Stimulated activated naive CD8-positive, alpha-beta T cell treated with anti-CD3 and anti-CD28 coated beads, Interleukin-15, amount 100 ng/mL, for 72 hours (primary cell): ENCODE measurements at regions not wholly inside any gene's neighbourhood (a gene's known extent, or its start where the extent isn't known, plus 50 kb on each side); places are given as distances from the start of the nearest gene placed in this dataset.
"Not testable (repeated sequence)": the region's sequence is repeated elsewhere in the genome, so short reads cannot be mapped to it uniquely, and the experiment has no call there.

Source experiments
- ATAC-seq: fragments of 150-1000 bp; cut with Tn5 transposase; 2 replicates; pipeline ENCODE4 v1.10.0; 2021; ENCODE audit warnings: mild to moderate bottlenecking, moderate library complexity
- DNase-seq, 2 donors: peaks; one replicate each; pipeline ENCODE4 v3.0.0; 2021 to 2022
- H3K27ac Mint-ChIP-seq, 2 donors: one replicate each; pipeline ENCODE4 v1.8.0; 2022; ENCODE audit warnings: mild to moderate bottlenecking in 2 of 2, mixed read lengths in 2 of 2, moderate library complexity in 2 of 2
- H3K27me3 Mint-ChIP-seq: one replicate; pipeline ENCODE4 v1.8.0; 2022; ENCODE audit warnings: mixed read lengths
- H3K4me1 Mint-ChIP-seq: one replicate; pipeline ENCODE4 v1.8.0; 2022; ENCODE audit warnings: mild to moderate bottlenecking, mixed read lengths
- H3K4me3 Mint-ChIP-seq, 2 donors: one replicate each; pipeline ENCODE4 v1.8.0; 2022; ENCODE audit warnings: mild to moderate bottlenecking in 2 of 2, mixed read lengths in 2 of 2, moderate library complexity in 1 of 2
- H3K9me3 Mint-ChIP-seq, 2 donors: one replicate each; pipeline ENCODE4 v1.8.0; 2022; ENCODE audit warnings: mixed read lengths in 2 of 2

- ATAC-seq, result no peak
- no peak for DNase-seq
- Mint-ChIP-seq H3K27ac (no peak overlapping the region), H3K4me3 (no peak overlapping the region), H3K27me3 (no peaks in the 10 kb centered on the region), H3K4me1 (no peaks in the 10 kb centered on the region), H3K9me3 (no peaks in the 10 kb centered on the region)
Observed at GRCh38 chr10:65143723-65144122, 1622.5 kb downstream of the REEP3 start.

- Mint-ChIP-seq H3K27me3 (no peaks in the 10 kb centered on the region), H3K4me3 (no peak overlapping the region)
Observed at GRCh38 chr10:65149878-65150277, 1628.7 kb downstream of the REEP3 start.

GRCh38 chr10:65166272-65166671, 1645.1 kb downstream of the REEP3 start:
- H3K4me1 Mint-ChIP-seq, result no peaks in the 10 kb centered on the region
- H3K27ac Mint-ChIP-seq, result no peak overlapping the region
- no peaks in the 10 kb centered on the region for H3K27me3 Mint-ChIP-seq
- DNase-seq, result no peak
- H3K9me3 Mint-ChIP-seq, result peaks cover 6 to 44% of the 10 kb centered on the region in 2 donors
- H3K4me3 Mint-ChIP-seq, result no peak overlapping the region
- no peak for ATAC-seq

More at GRCh38 chr10:65149878-65150277, 1628.7 kb downstream of the REEP3 start:
- ATAC-seq, result no peak
- Mint-ChIP-seq H3K9me3 (no peaks in the 10 kb centered on the region), H3K27ac (no peak overlapping the region), H3K4me1 (no peaks in the 10 kb centered on the region)
- DNase-seq, result no peak

GRCh38 chr10:65172249-65172648, 1651.0 kb downstream of the REEP3 start:
- Mint-ChIP-seq H3K27me3 (no peaks in the 10 kb centered on the region), H3K9me3 (peaks cover 8 to 34% of the 10 kb centered on the region in 2 donors), H3K4me3 (no peak overlapping the region), H3K27ac (no peak overlapping the region), H3K4me1 (no peaks in the 10 kb centered on the region)
- no peak for ATAC-seq
- no peak for DNase-seq

GRCh38 chr10:65176994-65177393, 1655.8 kb downstream of the REEP3 start:
- no peaks in the 10 kb centered on the region for H3K27me3 Mint-ChIP-seq
- H3K27ac Mint-ChIP-seq, result no peak overlapping the region
- H3K4me3 Mint-ChIP-seq, result no peak overlapping the region
- H3K9me3 Mint-ChIP-seq, result peaks cover 11 to 24% of the 10 kb centered on the region in 2 donors
- ATAC-seq, result no peak
- H3K4me1 Mint-ChIP-seq, result no peaks in the 10 kb centered on the region
- no peak for DNase-seq

- no peaks in the 10 kb centered on the region for H3K27me3 Mint-ChIP-seq
- no peak overlapping the region for H3K27ac Mint-ChIP-seq
- ATAC-seq (no peak), DNase-seq (no peak)
- H3K9me3 Mint-ChIP-seq, result peaks cover 5 to 17% of the 10 kb centered on the region in 2 donors
- no peaks in the 10 kb centered on the region for H3K4me1 Mint-ChIP-seq
- no peak overlapping the region for H3K4me3 Mint-ChIP-seq
Observed at GRCh38 chr10:65183236-65183635, 1662.0 kb downstream of the REEP3 start.

- not testable (repeated sequence) for H3K4me1 Mint-ChIP-seq, ATAC-seq, H3K27ac Mint-ChIP-seq, H3K4me3 Mint-ChIP-seq, H3K27me3 Mint-ChIP-seq, DNase-seq, H3K9me3 Mint-ChIP-seq
Observed at GRCh38 chr10:65186668-65187067, 1665.5 kb downstream of the REEP3 start.

GRCh38 chr10:65194126-65194525, 1672.9 kb downstream of the REEP3 start:
- no peaks in the 10 kb centered on the region for H3K27me3 Mint-ChIP-seq
- no peak overlapping the region for H3K4me3 Mint-ChIP-seq
- ATAC-seq, result no peak
- H3K4me1 Mint-ChIP-seq, result no peaks in the 10 kb centered on the region
- H3K9me3 Mint-ChIP-seq, result peaks cover 0 to 12% of the 10 kb centered on the region in 2 donors
- DNase-seq, result no peak
- H3K27ac Mint-ChIP-seq, result no peak overlapping the region

- Mint-ChIP-seq H3K4me3 (no peak overlapping the region), H3K4me1 (no peaks in the 10 kb centered on the region), H3K27me3 (no peaks in the 10 kb centered on the region), H3K9me3 (peaks cover 0 to 12% of the 10 kb centered on the region in 2 donors), H3K27ac (no peak overlapping the region)
- DNase-seq (no peak), ATAC-seq (no peak)
Observed at GRCh38 chr10:65194555-65194954, 1673.4 kb downstream of the REEP3 start.

GRCh38 chr10:65196111-65196510, 1674.9 kb downstream of the REEP3 start:
- no peak for ATAC-seq
- Mint-ChIP-seq H3K27me3 (no peaks in the 10 kb centered on the region), H3K27ac (no peak overlapping the region), H3K4me1 (no peaks in the 10 kb centered on the region), H3K9me3 (peaks cover 0 to 6% of the 10 kb centered on the region in 2 donors), H3K4me3 (no peak overlapping the region)
- no peak for DNase-seq

- no peaks in the 10 kb centered on the region for H3K27me3 Mint-ChIP-seq
- no peaks in the 10 kb centered on the region for H3K9me3 Mint-ChIP-seq
- H3K27ac Mint-ChIP-seq, result no peak overlapping the region
- ATAC-seq (no peak), DNase-seq (no peak)
- H3K4me1 Mint-ChIP-seq, result no peaks in the 10 kb centered on the region
- no peak overlapping the region for H3K4me3 Mint-ChIP-seq
Observed at GRCh38 chr10:65197935-65198334, 1676.7 kb downstream of the REEP3 start.

GRCh38 chr10:65201491-65201890, 1680.3 kb downstream of the REEP3 start:
- ATAC-seq (no peak), DNase-seq (no peak)
- Mint-ChIP-seq H3K27ac (no peak overlapping the region), H3K9me3 (no peaks in the 10 kb centered on the region), H3K4me3 (no peak overlapping the region), H3K27me3 (no peaks in the 10 kb centered on the region), H3K4me1 (no peaks in the 10 kb centered on the region)

- H3K4me1 Mint-ChIP-seq, result no peaks in the 10 kb centered on the region
- ATAC-seq, result no peak
- no peaks in the 10 kb centered on the region for H3K9me3 Mint-ChIP-seq
- no peaks in the 10 kb centered on the region for H3K27me3 Mint-ChIP-seq
- DNase-seq, result no peak
- no peak overlapping the region for H3K27ac Mint-ChIP-seq
- no peak overlapping the region for H3K4me3 Mint-ChIP-seq
Observed at GRCh38 chr10:65204999-65205398, 1683.8 kb downstream of the REEP3 start.

GRCh38 chr10:65213170-65213569, 1692.0 kb downstream of the REEP3 start:
- DNase-seq (no peak), ATAC-seq (no peak)
- H3K27me3 Mint-ChIP-seq, result no peaks in the 10 kb centered on the region
- no peaks in the 10 kb centered on the region for H3K9me3 Mint-ChIP-seq
- no peak overlapping the region for H3K4me3 Mint-ChIP-seq
- H3K27ac Mint-ChIP-seq, result no peak overlapping the region
- H3K4me1 Mint-ChIP-seq, result no peaks in the 10 kb centered on the region

GRCh38 chr10:65219444-65219843, 1698.2 kb downstream of the REEP3 start:
- Mint-ChIP-seq H3K27ac (no peak overlapping the region), H3K27me3 (no peaks in the 10 kb centered on the region), H3K4me3 (no peak overlapping the region), H3K4me1 (no peaks in the 10 kb centered on the region), H3K9me3 (peaks cover 0 to 5% of the 10 kb centered on the region in 2 donors)
- ATAC-seq (no peak), DNase-seq (no peak)

GRCh38 chr10:65231148-65231547, 1694.7 kb upstream of the LRRTM3 start:
- H3K4me1 Mint-ChIP-seq, result no peaks in the 10 kb centered on the region
- ATAC-seq, result no peak
- H3K27ac Mint-ChIP-seq, result no peak overlapping the region
- H3K27me3 Mint-ChIP-seq, result no peaks in the 10 kb centered on the region
- DNase-seq, result no peak
- H3K9me3 Mint-ChIP-seq, result peaks cover 7 to 9% of the 10 kb centered on the region in 2 donors
- no peak overlapping the region for H3K4me3 Mint-ChIP-seq

GRCh38 chr10:65234261-65234660, 1691.6 kb upstream of the LRRTM3 start:
- Mint-ChIP-seq H3K9me3 (peaks cover 0 to 9% of the 10 kb centered on the region in 2 donors), H3K4me1 (no peaks in the 10 kb centered on the region), H3K27ac (no peak overlapping the region), H3K27me3 (no peaks in the 10 kb centered on the region), H3K4me3 (no peak overlapping the region)
- no peak for ATAC-seq
- no peak for DNase-seq
